Heart left ventricle (tissue), 13 donors: ENCODE measurements at regions not wholly inside any gene's neighbourhood (a gene's known extent, or its start where the extent isn't known, plus 50 kb on each side); places are given as distances from the start of the nearest gene placed in this dataset.

Source experiments
- CTCF ChIP-seq, 12 donors: fragments of 200-600 bp; sonication (generic) in 4 of 12; IDR thresholded peaks; one replicate each; pipeline versions ENCODE4 v1.5.0 to v1.8.0; 2018 to 2022; ENCODE audit warnings: antibody characterized with exemption in 12 of 12, mild to moderate bottlenecking in 5 of 12
- POLR2A ChIP-seq, 2 donors: fragments of 450-650 bp; IDR thresholded peaks; one replicate each; pipeline ENCODE4 v1.6.1; 2017; ENCODE audit warnings: antibody characterized with exemption in 2 of 2, mild to moderate bottlenecking in 2 of 2, moderate library complexity in 2 of 2
- donor health status: ischemic (EF 13 %, LVEDD 7.1; RV severe dilation, severe dysfunction).
- donor health status: DM: no; HTN: yes; CAD: no.
- donor health status: DM: no; HTN: no; CAD: no.
- donor health status: ischemic (EF 25% LVEDD 6.9; RV normal size, moderate dysfunction).
- donor health status: ischemic (EF 25% LVEDD 5.7; RV mildly dilated, moderate dysfunction).
- donor health status: ischemic (EF 35%, LVEDD 5.7; RV mildly dilated, moderate dysfunction).
- donor health status: nonischemic (EF 11% LVEDD 7.7; RV severe dilation, severe dysfunction).
- donor health status: DM: yes; HTN: yes; CAD: no.
- donor health status: PGD.
- donor health status: ischemic (EF 29% LVEDD 5.4; RV normal size, mild dysfunction).
- donor health status: nonischemic (EF 23%, LVEDD 6.1; RV moderate dilation, normal function).

GRCh38 chr4:123840197-123840596 lies 443.6 kb downstream of the SPRY1 start:
- TF ChIP-seq CTCF (IDR thresholded peaks at IDR 0.05) (no peak), POLR2A (IDR thresholded peaks at IDR 0.05) (no peak)
